Hematopoietic multipotent progenitor cell treated with erythropoietin and hydrocortisone succinate and interleukin-3 and kit ligand, for 17 days (in vitro differentiated cells): ENCODE measurements at regions not wholly inside any gene's neighbourhood (a gene's known extent, or its start where the extent isn't known, plus 50 kb on each side); places are given as distances from the start of the nearest gene placed in this dataset.

Experiments used
- DNase-seq: peaks from one replicate; pipeline ENCODE4 v3.0.0-alpha.2; 2015; ENCODE audit warnings: low spot score

DNA sequence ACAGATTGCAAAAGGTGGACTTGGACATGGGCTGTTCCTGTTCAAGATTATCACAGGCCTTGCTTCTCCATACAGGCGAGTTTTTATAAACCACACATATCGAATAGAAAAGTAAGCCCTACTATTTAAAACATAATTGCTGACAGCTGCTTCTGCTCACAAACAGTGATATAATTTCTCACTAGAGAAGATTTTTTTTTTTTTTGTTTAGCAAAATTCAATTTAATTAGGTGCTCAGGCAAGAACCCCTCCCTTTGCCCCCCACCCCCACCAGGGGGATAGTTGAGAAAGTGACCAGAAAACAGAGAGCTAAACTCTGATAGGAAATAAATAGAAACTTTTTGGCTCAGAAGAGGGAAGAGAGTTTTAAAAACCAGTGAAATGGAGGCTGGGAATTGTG, 132.8 kb upstream of the CRY1 start:
- DNase-seq, result no peak

DNA sequence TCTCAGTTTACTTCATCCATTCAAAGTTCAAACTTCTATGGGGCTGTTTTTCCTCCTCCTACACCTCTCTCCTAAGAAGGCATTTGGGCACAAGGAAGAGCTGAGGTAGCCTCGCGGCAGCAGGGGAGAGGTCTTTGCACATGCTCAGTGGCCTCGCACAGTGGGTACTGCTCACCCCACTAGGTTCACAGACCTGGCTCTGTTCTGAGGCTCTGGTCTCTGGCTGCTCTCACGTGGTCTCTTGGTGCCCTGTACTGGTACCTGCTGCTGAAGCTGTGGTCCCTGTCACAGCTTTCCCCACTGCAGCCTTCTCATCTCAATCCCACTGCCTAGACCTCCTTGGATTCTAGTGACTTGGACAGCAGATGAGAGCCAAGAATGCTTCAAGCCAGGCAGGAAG, 134.7 kb upstream of the CRY1 start:
- no peak for DNase-seq

DNA sequence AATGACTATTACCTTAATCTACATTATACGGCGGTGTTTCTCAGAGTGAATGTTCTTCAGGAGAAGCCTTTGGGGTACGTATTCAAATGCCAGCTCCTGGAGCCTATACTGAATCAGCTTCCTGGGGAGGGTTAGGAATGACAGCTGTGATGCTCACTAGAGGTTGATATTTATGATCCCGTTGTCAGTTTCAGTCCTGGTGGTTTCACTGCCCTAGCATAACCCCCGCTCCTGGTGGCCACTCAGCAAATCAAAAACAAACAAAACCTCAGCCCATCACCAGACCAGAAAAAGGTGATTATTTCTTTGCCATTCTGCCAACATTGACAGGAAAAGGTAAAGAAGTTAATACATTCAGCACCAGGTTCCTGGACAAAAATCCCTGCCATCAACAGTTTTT, 136.5 kb upstream of the CRY1 start:
- DNase-seq, result no peak

DNA sequence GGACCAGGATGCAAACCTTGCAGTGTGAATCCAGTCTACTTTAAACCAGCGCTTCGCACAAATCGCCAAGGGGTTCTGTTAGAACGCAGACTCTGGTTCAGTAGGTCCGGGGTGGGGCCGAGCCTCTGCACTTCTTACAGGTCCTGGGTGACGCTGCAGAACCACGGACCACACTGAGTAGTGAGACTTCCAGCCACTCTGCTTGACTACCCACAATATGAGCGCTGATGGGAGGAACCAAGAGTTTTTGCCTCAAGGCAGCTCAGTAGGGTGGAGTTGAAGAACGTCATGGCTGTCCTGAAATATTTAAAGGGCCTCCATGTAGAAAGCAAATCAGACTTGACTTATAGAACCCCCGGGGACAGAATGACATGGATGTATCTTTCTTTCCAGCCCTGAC, 138.0 kb upstream of the CRY1 start:
- no peak for DNase-seq

DNA sequence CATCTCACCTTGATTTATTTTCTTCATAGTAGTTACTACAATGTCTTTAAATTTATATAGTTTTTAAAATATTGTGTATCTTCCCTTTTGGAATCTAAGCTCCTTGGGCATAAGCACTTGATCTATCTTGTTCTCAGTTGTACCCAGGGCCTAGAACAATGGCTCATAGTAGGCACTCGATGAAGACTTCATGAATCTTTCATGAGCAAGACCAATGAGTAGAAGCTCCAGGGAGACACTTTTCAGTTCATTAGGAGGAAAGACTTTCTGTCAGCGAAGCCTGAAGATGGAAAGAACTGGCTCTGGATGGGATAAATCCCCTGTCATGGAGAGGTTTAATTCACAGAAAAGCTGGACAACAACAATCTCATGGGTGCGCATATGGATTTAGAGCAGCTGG, 140.2 kb upstream of the CRY1 start:
- DNase-seq, result no peak

DNA sequence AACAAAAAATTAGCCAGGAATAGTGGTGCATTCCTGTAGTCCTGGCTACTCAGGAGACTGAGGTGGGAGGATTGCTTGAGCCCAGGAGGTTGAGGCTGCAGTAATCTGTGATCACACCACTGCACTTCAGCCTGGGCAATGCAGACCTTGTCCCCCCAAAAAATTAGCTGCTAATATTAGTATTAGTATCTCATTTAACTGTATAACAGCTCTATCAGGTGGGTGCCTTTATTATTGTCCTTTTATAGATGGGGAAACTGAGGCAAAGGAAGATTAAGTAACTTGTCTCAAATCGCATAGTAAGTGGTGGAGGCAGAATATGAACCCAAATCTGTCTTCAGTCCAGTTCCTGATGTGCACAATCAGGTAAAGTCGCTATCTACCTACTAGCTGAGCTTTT, 142.3 kb upstream of the CRY1 start:
- no peak for DNase-seq

DNA sequence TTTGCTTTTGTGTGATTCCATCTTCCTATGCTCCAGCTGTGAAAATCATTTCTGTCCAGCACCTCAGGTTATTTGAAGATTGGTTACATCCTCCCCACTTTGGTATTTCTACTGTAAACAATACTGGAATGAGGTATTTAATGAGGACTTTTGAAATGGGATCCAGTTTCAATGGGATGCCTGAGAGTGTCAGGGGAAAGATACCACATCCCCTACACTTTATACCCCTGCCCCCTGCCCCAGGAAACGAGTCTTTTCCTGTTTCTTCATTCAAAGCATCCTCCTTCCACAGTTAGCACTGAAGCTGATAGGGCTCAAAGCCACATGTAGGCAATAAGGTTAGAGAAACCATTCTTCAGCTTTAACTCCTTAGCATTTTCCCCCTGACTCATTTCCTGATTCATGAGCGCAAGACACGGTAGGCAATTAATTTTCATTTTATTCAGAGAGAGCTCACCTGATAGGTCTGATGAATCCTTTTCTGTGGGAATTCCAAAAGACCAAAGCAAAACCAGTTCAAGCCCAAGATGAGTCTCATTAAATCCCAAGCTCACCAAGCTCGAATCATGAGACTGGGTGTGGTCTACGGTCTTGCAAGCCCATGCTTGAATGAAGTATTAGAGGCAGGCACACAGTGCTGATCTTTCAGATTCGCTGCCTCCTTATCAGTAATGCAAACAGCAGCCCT, 143.6 kb upstream of the CRY1 start:
- no peak for DNase-seq

DNA sequence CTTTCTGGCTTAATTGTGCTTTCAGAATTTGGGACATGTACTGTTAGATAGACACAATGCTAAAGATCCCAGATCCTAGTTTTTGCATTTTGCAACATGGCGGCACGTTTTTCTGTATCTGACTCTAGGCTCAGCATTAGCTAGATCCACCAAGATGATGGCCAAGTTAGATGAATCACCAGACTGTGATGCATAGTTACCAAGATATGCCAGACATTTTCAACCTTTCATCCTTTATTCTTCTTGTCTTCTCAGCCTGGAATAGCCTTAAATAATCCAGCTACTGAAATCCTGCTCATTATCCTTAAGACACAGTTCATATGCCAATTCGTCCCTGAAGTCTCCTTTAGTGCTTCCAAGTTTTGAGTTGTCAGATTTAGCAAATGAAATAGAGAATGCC, 144.9 kb upstream of the CRY1 start:
- DNase-seq, result no peak

DNA sequence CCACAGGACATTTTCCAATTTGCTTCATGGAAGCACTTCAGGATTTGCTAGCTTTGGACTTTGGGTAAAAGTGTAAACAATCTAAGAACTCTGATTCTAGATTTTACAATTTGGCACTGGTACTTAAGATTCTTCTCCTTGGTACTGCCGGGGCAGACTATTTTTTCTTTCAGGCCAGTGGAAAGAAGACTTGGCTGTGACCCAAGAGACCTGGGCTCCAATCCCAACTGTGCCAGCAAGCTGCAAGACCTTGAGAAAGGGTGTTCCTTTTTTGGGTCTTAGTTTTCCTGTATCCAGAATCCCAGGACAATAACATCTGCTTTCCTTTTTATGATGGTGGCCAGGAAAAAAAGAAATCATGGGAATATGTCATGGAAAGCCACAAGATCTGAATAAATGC, 148.1 kb upstream of the CRY1 start:
- DNase-seq, result no peak

DNA sequence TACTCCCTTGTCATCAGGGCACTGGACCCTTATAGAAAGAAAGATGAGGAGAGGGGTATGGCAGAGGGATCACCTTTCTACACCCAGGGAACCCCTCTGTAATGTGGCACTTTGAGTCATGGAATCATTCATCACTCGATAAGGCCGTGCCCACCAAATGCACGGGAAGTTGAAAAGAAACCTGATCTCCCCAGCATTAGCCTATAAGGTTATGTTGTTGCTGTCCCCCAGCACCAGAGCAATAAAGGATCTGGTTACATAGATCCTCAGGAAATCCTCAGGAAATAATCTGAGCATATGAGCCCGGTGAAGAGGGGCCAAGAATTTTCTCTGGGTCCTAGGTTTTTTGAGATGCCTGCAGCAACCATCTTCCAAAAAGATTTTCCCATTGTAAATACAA, 148.8 kb upstream of the CRY1 start:
- no peak for DNase-seq

DNA sequence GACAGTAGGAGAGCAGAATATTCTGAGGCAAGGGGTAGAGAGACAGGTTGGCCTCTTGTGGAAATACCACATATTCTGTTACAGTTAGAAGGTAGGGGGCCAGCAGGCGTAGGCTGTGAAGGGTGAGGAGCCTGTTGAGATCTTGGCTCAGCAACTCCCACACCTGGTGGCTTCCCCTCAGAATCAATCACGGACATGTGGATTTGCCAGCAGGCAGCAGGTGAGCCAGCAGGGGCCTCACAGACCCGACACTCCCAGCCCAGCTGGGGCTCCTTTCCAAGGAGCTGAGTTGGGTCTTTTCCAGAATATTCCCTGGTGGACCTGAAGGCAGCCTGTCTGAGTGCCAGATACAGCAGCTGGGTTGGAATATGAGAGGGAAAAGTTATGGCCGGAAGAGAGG, 150.0 kb upstream of the CRY1 start:
- no peak for DNase-seq

DNA sequence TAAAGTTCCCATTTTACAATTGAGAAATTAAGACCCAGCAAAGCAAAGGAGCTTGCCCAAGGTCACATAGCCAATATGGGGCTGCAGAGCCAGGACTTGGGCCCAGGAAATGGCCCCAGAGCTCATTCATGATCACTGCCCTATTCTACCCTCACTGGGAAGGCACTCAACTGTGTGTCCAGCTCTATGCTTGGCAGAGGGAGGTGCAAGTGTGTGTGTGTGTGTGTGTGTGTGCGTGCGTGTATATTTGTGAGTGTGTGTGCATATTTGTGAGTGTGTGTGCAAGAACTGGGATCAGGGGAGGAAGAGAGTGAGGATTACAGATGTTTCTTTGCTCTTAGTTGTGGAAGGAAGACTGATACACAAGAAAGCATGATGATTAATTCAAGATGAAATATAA, 151.2 kb upstream of the CRY1 start:
- no peak for DNase-seq

DNA sequence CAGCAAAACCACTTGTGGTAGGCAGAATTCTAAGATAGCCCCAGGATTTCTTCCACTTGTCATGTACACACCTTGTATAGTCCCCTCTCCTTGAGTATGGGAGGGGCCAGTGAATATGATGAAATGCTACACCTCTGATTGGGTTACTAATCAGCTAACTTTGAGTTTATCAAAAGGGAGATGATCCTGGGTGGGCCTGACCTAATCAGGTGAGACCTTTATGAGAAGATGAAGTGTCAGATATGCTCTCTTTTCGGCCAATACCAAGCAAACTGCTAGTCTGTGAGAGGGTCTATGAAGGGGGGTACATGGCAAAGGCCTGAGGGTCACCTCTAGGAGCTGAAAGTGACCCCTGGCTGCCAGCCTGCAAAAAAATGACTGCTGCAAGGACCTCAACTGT, 154.3 kb upstream of the CRY1 start:
- DNase-seq, result no peak

DNA sequence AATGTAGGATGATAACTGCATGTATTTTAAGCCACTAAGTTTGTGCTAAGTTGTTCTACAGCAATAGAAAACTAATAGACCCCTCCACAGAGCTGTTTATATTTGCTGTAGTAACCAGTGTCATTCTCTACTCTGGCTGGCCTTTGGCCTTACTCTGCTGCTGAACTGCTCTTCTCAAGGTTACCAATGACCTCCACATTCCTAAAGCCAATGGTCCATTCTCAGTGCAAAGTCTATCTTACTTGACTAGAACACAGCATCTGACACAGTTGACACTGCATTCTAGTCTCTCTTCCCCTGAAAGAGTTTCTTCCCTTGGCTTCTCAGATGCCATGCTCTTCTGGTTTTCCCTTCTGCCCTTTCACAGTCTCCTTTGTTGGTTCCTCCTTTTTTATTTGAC, 154.8 kb upstream of the CRY1 start:
- DNase-seq, result no peak

DNA sequence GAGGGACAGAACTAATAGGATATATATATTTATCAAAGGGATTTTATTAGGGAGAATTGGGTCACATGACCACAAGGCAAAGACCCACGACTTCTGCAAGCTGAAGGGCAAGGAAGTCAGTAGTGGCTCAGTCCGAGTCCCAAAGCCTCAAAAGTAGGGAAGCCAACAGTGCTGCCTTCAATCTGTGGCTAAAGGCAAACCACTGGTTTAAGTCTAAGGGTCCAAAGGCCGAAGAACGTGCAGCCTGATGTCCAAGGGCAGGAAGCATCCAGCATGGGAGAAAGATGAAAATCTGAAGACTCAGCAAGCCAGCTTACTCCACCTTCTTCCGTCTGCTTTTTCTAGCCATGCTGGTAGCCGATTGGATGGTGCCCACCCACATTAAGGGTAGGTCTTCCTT, 157.9 kb upstream of the CRY1 start:
- no peak for DNase-seq

DNA sequence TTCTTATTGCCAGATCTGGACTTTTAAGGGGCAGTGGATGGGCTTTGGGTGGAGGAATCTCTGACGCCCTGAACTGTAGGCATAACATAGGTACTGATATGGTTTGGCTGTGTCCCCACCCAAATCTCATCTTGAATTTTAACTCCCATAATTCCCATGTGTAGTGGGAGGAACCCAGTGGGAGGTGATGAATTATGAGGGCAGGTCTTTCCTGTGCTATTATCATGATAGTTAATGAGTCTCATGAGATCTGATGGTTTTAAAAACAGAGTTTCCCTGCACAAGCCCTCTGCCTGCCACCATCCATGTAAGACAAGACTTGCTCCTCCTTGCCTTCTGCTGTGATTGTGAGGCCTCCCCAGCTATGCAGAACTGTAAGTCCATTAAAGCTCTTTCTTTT, 160.0 kb upstream of the CRY1 start:
- no peak for DNase-seq

DNA sequence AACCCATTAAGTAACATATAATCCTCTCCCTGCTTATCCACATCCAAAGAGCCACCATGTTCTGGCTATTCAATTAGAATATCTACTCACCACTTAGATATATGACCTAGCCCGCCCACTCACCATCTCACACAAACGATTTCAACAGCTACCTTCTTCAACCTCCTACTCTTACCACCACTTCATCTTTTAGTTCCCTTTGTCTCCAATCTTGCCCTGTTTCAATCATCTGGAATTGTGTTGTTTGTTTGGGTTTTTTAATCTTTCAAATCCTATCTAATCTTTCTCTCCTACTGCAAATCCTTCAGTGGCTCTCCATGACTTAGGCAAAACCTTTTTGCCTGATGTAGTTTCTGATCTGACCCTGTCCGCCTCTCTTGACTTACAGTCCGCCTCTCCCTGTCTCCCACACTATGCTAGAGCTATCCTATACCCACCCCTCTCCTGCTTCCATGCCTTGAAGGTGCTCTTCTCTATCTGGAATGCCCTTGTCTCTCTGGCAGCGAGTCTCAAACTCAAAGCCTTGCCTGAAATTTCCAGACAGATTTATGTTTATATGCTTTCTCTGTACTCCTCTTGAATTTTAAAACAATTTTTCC, 161.0 kb upstream of the CRY1 start:
- DNase-seq, result no peak

DNA sequence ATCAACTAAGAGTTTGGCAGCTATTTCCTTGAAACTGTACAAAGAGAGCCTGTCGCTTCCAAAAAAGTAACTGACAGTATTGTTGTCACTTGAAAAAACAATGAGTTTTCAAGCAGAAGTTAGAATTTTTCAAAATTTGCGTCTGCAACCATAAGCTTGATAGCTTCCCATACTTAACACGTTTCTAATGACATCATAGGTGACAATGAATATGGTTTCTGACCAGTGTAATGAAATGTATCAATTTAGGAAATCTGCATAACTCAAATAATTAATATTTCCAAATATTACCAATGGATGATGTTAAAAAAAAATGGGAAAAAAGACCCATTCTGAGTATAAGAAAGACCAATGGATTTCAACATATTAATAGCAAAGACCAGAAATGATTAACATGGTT, 165.4 kb upstream of the CRY1 start:
- DNase-seq, result no peak

DNA sequence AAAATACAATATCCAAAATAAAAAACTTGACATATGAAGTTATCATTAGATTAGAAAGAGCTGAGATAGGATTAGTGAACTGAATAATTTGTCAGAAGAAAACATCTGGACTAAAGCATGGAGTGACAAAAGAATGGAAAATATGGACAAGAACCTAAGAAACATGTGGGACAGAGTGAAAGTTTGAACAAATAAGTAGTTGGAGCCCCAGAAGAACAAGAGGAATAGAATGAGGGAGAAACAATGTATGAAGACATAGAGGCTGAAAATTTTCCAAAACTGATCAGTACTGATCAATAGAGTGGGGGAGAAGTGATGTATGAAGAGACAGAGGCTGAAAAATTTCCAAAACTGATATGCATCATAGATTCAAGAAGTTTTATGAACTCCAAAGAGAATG, 170.6 kb upstream of the CRY1 start:
- DNase-seq, result no peak

DNA sequence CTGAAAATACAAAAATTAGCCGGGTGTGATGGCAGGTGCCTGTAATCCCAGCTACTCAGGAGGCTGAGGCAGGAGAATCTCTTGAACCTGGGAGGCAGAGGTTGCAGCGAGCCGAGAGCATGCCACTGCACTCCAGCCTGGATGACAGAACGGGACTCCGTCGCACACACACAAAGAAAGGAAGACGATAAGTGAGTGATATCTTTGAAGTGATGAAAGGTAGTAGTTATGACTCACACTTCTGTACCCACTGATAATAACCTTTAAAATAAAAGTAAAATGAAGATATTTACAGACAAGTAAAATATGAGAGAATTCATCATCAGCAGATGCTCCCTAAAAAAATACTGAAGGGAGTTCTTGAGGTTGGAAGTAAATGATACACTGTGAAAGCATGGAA, 171.3 kb upstream of the CRY1 start:
- DNase-seq, result no peak

DNA sequence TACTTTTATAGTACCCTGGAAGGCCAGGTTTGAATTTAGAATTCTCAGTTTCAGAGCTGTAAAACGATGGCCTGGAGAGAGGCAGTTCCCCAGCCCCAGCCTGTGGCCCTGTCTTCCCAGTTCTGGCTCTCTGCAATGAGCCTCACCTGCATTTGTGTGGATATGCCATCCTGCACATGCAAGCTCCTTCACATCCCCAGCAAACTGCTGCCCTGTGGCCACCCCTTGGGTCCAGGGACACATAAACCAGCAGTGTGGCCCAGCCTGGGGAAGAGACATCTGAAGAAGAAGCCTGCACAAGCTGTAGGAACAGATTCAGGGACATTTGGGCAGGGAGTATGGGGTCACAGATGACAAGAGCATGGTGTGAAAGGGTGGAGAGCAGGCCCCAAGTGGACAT, 174.3 kb upstream of the CRY1 start:
- DNase-seq, result no peak

DNA sequence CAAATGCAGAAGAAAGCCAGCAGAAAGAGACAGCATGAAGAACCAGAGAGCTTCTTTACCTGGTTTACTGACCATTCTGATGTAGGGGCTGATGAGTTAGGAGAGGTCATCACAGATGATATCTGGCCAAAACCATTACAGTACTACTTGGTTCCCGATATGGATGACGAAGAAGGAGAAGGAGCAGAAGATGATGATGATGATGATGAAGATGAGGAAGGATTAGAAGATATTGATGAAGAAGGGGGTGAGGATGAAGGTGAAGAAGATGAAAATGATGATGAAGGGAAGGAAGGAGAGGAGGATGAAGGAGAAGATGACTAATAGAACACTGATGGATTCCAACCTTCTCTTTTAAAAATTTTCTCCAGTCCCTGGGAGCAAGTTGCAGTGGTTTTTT, 178.2 kb upstream of the CRY1 start:
- no peak for DNase-seq

DNA sequence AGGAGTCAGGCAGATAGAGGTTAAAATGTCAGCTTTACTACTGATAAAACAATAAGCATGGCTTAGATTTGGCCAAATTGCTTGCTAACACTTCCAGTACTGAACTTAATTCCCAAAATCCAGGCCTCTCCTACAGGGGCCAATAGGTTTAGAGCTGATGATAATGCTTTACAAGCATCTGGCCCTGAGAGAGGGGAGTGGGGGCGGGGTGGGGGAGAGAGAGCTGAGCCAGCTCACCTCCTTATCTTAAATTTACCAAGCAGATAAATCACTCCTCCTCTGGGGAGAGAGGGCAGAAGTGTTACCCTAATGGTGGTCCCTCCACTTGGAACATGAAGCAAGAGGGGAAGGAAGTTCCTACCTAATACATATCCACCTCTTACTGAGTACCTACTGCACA, 182.2 kb upstream of the CRY1 start:
- DNase-seq, result no peak

DNA sequence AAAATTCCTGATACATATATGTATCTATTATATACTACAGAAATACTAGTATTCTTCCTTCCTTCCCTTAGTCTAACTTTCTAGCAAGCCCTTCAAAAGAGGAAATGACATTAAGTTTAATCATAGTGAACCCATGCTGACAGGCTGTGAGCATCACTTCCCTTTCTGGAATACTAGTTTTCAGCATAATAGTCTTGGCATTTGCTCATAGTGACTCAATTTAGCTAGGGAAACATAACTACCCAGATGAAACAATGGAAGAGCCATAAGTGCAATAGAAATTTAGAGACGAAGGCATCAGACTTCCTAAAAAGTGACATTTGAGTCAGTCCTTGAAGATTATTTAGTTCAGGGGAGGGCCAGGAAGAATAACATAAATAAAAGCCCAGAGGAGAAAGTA, 184.5 kb upstream of the CRY1 start:
- no peak for DNase-seq

DNA sequence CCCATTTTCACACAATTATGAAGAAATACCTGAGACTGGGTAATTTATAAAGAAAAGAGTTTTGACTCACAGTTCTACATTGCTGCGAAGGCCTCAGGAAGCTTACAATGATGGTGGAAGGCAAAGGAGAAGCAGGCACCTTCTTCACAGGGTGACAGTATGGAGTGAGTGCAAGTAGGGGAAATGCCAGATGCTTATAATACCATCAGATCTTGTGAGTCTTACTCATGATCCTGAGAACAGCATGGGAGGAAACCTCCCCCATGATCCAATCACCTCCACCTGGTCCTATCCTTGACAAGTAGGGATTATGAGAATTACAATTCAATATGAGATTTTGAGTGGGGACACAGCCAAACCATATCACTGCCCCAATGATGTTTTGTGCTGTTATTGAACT, 189.3 kb upstream of the CRY1 start:
- no peak for DNase-seq
